Panc1 (cell line): ENCODE measurements at regions not wholly inside any gene's neighbourhood (a gene's known extent, or its start where the extent isn't known, plus 50 kb on each side); places are given as distances from the start of the nearest gene placed in this dataset.

Experiments used
- ATAC-seq: fragments of 200-7000 bp; cut with Tn5 transposase; 2 replicates; pipeline ENCODE4 v1.9.1; 2020; ENCODE audit warnings: mild to moderate bottlenecking, moderate library complexity
- BruUV-seq: library from RNA; stranded (reverse); fragments of 400-500 nt; replicated peaks from 2 replicates; lab custom pipeline; 2021; lab: Mats Ljungman, UMichigan
- CTCF ChIA-PET: fragments of 300-600 bp; sonication (Branson Sonifier 250); formaldehyde crosslinking; loops from one replicate; lab custom pipeline; 2022; ENCODE audit warnings: antibody characterized with exemption; lab: Charles Lee
- POLR2A ChIA-PET: fragments of 300-600 bp; sonication (Branson Sonifier 250); formaldehyde crosslinking; loops from one replicate; lab custom pipeline; 2022; ENCODE audit warnings: antibody characterized with exemption; lab: Charles Lee
- DNase-seq: peaks from one replicate; pipeline ENCODE4 v3.0.0-alpha.2; 2010; ENCODE audit warnings: low read depth, low spot score
- H3K27ac ChIP-seq: 2 replicates; pipeline ENCODE4 v1.5.1; 2011; ENCODE audit warnings: mild to moderate bottlenecking, low read length, inconsistent platforms
- H3K27me3 ChIP-seq: fragments of 200-500 bp; sonication (Bioruptor generic); 2 replicates; pipeline ENCODE4 v1.6.0; 2014; ENCODE audit warnings: low read length, inconsistent platforms; ENCODE audit not compliant: control insufficient read depth, insufficient read depth
- H3K36me3 ChIP-seq: fragments of 200-500 bp; sonication (Bioruptor generic); 2 replicates; pipeline ENCODE4 v1.5.1; 2014; ENCODE audit warnings: inconsistent platforms, mild to moderate bottlenecking, low read length, moderate library complexity; ENCODE audit not compliant: control insufficient read depth, insufficient read depth
- H3K4me1 ChIP-seq: 2 replicates; pipeline ENCODE4 v1.5.1; 2011; ENCODE audit warnings: inconsistent platforms, mild to moderate bottlenecking, low read length, moderate library complexity; ENCODE audit not compliant: control insufficient read depth, insufficient read depth
- H3K4me3 ChIP-seq, 2 experiments: 2 replicates each; pipeline ENCODE4 v1.5.1; 2011 to 2012; ENCODE audit warnings: low read depth in 2 of 2, low read length in 2 of 2, mild to moderate bottlenecking in 2 of 2, inconsistent platforms in 1 of 2, moderate library complexity in 1 of 2
- H3K9me3 ChIP-seq: fragments of 200-500 bp; sonication (Bioruptor generic); 2 replicates; pipeline ENCODE4 v1.5.1; 2014; ENCODE audit warnings: low read depth, mild to moderate bottlenecking, inconsistent platforms, low read length, moderate library complexity; ENCODE audit not compliant: control insufficient read depth, insufficient read depth
- CTCF ChIP-seq: fragments of 450-650 bp; IDR thresholded peaks from 2 replicates; pipeline ENCODE4 v1.5.1; 2017; ENCODE audit warnings: mild to moderate bottlenecking
- POLR2AphosphoS5 ChIP-seq: IDR thresholded peaks from 2 replicates; pipeline ENCODE4 v1.6.1; 2012; ENCODE audit warnings: mild to moderate bottlenecking, low read depth, low read length, moderate library complexity
- REST ChIP-seq, 2 experiments: IDR thresholded peaks; 2 replicates each; pipeline ENCODE4 v1.6.1; 2011 to 2012; ENCODE audit warnings: low read depth in 2 of 2, control low read depth in 1 of 2, low read length in 1 of 2, mild to moderate bottlenecking in 1 of 2, moderate library complexity in 1 of 2; ENCODE audit not compliant: insufficient read depth in 1 of 2
- SIN3A ChIP-seq: IDR thresholded peaks from 2 replicates; pipeline ENCODE4 v1.6.1; 2012; ENCODE audit warnings: low read depth, mild to moderate bottlenecking, low read length, moderate library complexity, borderline replicate concordance; ENCODE audit not compliant: insufficient read depth
- TCF7L2 ChIP-seq: IDR thresholded peaks from 2 replicates; pipeline ENCODE4 v1.6.1; 2011; ENCODE audit warnings: mild to moderate bottlenecking, low read depth, low read length, inconsistent platforms
- in situ Hi-C: cut with HindIII; loops from 2 replicates; pipeline ENCODE4 v1.10.0; 2016; ENCODE audit warnings: low sequenced_read_pairs, low pct_unique_long_range_greater_than_20kb
- intact Hi-C: fragments of 100-400 bp; cut with micrococcal nuclease; formaldehyde crosslinking; loops from one replicate; pipeline ENCODE4 v1.10.0; 2022; ENCODE audit not compliant: unreplicated experiment

- Histone ChIP-seq H3K9me3 (no peaks in the 10 kb centered on the region; the same call in 1 of the 2 replicates), H3K27me3 (no peaks in the 10 kb centered on the region), H3K36me3 (no peaks in the 10 kb centered on the region; the same call in none of the 2 replicates), H3K27ac (no peak overlapping the region), H3K4me1 (no peaks in the 10 kb centered on the region), H3K4me3 (no peak overlapping the region)
- no peak for TF ChIP-seq REST (IDR thresholded peaks at IDR 0.05; ENCODE audit: insufficient read depth in 1 of 2, low read depth in 2 of 2, low read length in 1 of 2)
- no peak for TF ChIP-seq SIN3A
- TF ChIP-seq CTCF = no peak
- TF ChIP-seq TCF7L2 = no peak
- no peak for TF ChIP-seq POLR2AphosphoS5
- BruUV-seq = no TSS peak
- ChIA-PET CTCF (no interaction called here), POLR2A (no interaction called here)
- intact Hi-C loops (no loop called here), in situ Hi-C loops (no loop called here)
- ATAC-seq (no peak), DNase-seq (no peak)
Observed at GRCh38 chr7:149586646-149587645, 89.3 kb upstream of the ZNF746 start.

- intact Hi-C loops = no loop called here
- no TSS peak for BruUV-seq
- Histone ChIP-seq H3K27ac (no peak overlapping the region), H3K9me3 (peaks cover 6% of the 10 kb centered on the region; the same call in 1 of the 2 replicates), H3K4me3 (no peak overlapping the region), H3K27me3 (no peaks in the 10 kb centered on the region), H3K36me3 (no peaks in the 10 kb centered on the region; the same call in none of the 2 replicates), H3K4me1 (no peaks in the 10 kb centered on the region)
- DNase-seq = no peak
- in situ Hi-C loops = no loop called here
- ATAC-seq = no peak
- POLR2A ChIA-PET = no interaction called here
- TF ChIP-seq CTCF = no peak
- no peak for TF ChIP-seq REST (IDR thresholded peaks at IDR 0.05; ENCODE audit: insufficient read depth in 1 of 2, low read depth in 2 of 2, low read length in 1 of 2)
- no peak for TF ChIP-seq POLR2AphosphoS5
- TF ChIP-seq SIN3A = no peak
- no peak for TF ChIP-seq TCF7L2
- CTCF ChIA-PET = interaction anchor here (0.6 kb wide), 1 partner anchor 176 kb away, joined by 3 read pairs; no protein-coding TSS in a partner anchor
Observed at GRCh38 chr7:149584530-149584929, 86.9 kb upstream of the ZNF746 start.
